GM18951 (cell line): ENCODE measurements at regions not wholly inside any gene's neighbourhood (a gene's known extent, or its start where the extent isn't known, plus 50 kb on each side); places are given as distances from the start of the nearest gene placed in this dataset.

Experiments
- POLR2A ChIP-seq: IDR thresholded peaks from 4 replicates; pipeline ENCODE4 v1.6.1; 2011; ENCODE audit warnings: mild to moderate bottlenecking; ENCODE audit not compliant: insufficient read length, insufficient read depth; ENCODE audit errors: extremely low read depth
- in situ Hi-C: fragments of 300-500 bp; cut with MboI; formaldehyde crosslinking; loops from one replicate; pipeline ENCODE4 v1.12.0; 2022; ENCODE audit warnings: low sequenced_read_pairs, mixed read lengths, inconsistent platforms; ENCODE audit not compliant: unreplicated experiment

GRCh38 chr10:37680243-37680683 is 177.1 kb downstream of the ZNF248 start:
- TF ChIP-seq POLR2A: no peak
- in situ Hi-C loops: no loop called here

- in situ Hi-C loops: no loop called here
- no peak for TF ChIP-seq POLR2A
Observed at GRCh38 chr10:37679465-37679864, 177.9 kb downstream of the ZNF248 start.

- in situ Hi-C loops: no loop called here
Observed at GRCh38 chr10:37675449-37675848, 182.0 kb downstream of the ZNF248 start.

GRCh38 chr10:37671802-37672201 is 185.6 kb downstream of the ZNF248 start:
- TF ChIP-seq POLR2A: no peak
- in situ Hi-C loops: no loop called here

More at GRCh38 chr10:37675449-37675848, 182.0 kb downstream of the ZNF248 start:
- no peak for TF ChIP-seq POLR2A

GRCh38 chr10:37667736-37668135 is 189.7 kb downstream of the ZNF248 start:
- in situ Hi-C loops: no loop called here

GRCh38 chr10:37654466-37654865 is 202.9 kb downstream of the ZNF248 start:
- in situ Hi-C loops: no loop called here

More at GRCh38 chr10:37667736-37668135, 189.7 kb downstream of the ZNF248 start:
- no peak for TF ChIP-seq POLR2A

GRCh38 chr10:37643187-37643586 is 214.2 kb downstream of the ZNF248 start:
- in situ Hi-C loops: no loop called here
- TF ChIP-seq POLR2A: no peak

More at GRCh38 chr10:37654466-37654865, 202.9 kb downstream of the ZNF248 start:
- no peak for TF ChIP-seq POLR2A

GRCh38 chr10:37640301-37640700 is 217.1 kb downstream of the ZNF248 start:
- in situ Hi-C loops: no loop called here
- TF ChIP-seq POLR2A: no peak

- in situ Hi-C loops: no loop called here
- TF ChIP-seq POLR2A: no peak
Observed at GRCh38 chr10:37639200-37639599, 218.2 kb downstream of the ZNF248 start.

GRCh38 chr10:37638569-37638968 is 218.8 kb downstream of the ZNF248 start:
- no peak for TF ChIP-seq POLR2A
- in situ Hi-C loops: no loop called here

GRCh38 chr10:37634351-37634880 is 223.0 kb downstream of the ZNF248 start:
- TF ChIP-seq POLR2A: no peak
- in situ Hi-C loops: no loop called here

GRCh38 chr10:37632641-37633040 is 224.8 kb downstream of the ZNF248 start:
- no peak for TF ChIP-seq POLR2A
- in situ Hi-C loops: no loop called here

- no peak for TF ChIP-seq POLR2A
- in situ Hi-C loops: no loop called here
Observed at GRCh38 chr10:37623506-37623905, 233.9 kb downstream of the ZNF248 start.

GRCh38 chr10:37619336-37619735 is 238.1 kb downstream of the ZNF248 start:
- TF ChIP-seq POLR2A: no peak
- in situ Hi-C loops: no loop called here

- TF ChIP-seq POLR2A: no peak
- in situ Hi-C loops: no loop called here
Observed at GRCh38 chr10:37588299-37588698, 269.1 kb downstream of the ZNF248 start.
